ENCODE measurements at regions not wholly inside any gene's neighbourhood (a gene's known extent, or its start where the extent isn't known, plus 50 kb on each side); places are given as distances from the start of the nearest gene placed in this dataset.

GRCh38 chrX:13903405-13903804, 86.5 kb upstream of the GPM6B start:
- no peak for TF ChIP-seq RORA (CRISPR knock-in tag; IDR thresholded peaks at IDR 0.05)
- no peak for TF ChIP-seq MXD4 (CRISPR knock-in tag; IDR thresholded peaks at IDR 0.05)
- no peak for TF ChIP-seq PCBP2 (optimal IDR thresholded peaks at IDR 0.05; ENCODE audit: low read depth, low read length, poor library complexity, severe bottlenecking)
- TF ChIP-seq RFX5 (IDR thresholded peaks at IDR 0.05; ENCODE audit: low read depth, low read length), result no peak
- TF ChIP-seq KDM2A (CRISPR knock-in tag; IDR thresholded peaks at IDR 0.05; ENCODE audit: borderline replicate concordance, low read depth), result no peak
- no peak for TF ChIP-seq RELA (CRISPR knock-in tag; IDR thresholded peaks at IDR 0.05)
- TF ChIP-seq ZNF572 (CRISPR knock-in tag; IDR thresholded peaks at IDR 0.05), result no peak
- TF ChIP-seq ZBTB21 (CRISPR knock-in tag; IDR thresholded peaks at IDR 0.05), result no peak
- TF ChIP-seq RAD51 (IDR thresholded peaks at IDR 0.05; ENCODE audit: borderline replicate concordance), result no peak
- no peak for TF ChIP-seq TERF1 (CRISPR knock-in tag; IDR thresholded peaks at IDR 0.05)
- TF ChIP-seq HNF4G (IDR thresholded peaks at IDR 0.05; ENCODE audit: borderline replicate concordance, low read depth, low read length), result no peak
- TF ChIP-seq HNF4G (CRISPR knock-in tag; IDR thresholded peaks at IDR 0.05; ENCODE audit: borderline replicate concordance, low read depth), result no peak
- TF ChIP-seq XRCC5 (optimal IDR thresholded peaks at IDR 0.05; ENCODE audit: low read length), result no peak
- no peak for TF ChIP-seq CSRNP1 (CRISPR knock-in tag; IDR thresholded peaks at IDR 0.05)
- TF ChIP-seq ZSCAN20 (CRISPR knock-in tag; IDR thresholded peaks at IDR 0.05; ENCODE audit: borderline replicate concordance), result no peak
- no peak for TF ChIP-seq KLF15 (CRISPR knock-in tag; IDR thresholded peaks at IDR 0.05; ENCODE audit: borderline replicate concordance)
- TF ChIP-seq ARNTL (CRISPR knock-in tag; IDR thresholded peaks at IDR 0.05), result no peak
- TF ChIP-seq STAT5B (CRISPR knock-in tag; IDR thresholded peaks at IDR 0.05), result no peak
- TF ChIP-seq ATF1 (CRISPR knock-in tag; IDR thresholded peaks at IDR 0.05), result no peak
- TF ChIP-seq ZNF720 (CRISPR knock-in tag; IDR thresholded peaks at IDR 0.05), result no peak
- Histone ChIP-seq H3K4me3 (replicated peaks in 1 of 3; ENCODE audit: insufficient read depth in 1 of 3, low read depth in 2 of 3, low read length in 3 of 3) (no peak overlapping the region), H3K27me3 (ENCODE audit: control insufficient read depth in 1 of 2, insufficient read depth in 2 of 2, low read length in 2 of 2) (no peaks in the 10 kb centered on the region), H3K9ac (ENCODE audit: insufficient read depth, low read depth, low read length) (no peak overlapping the region), H3K36me3 (replicated peaks in 1 of 2; ENCODE audit: control insufficient read depth in 1 of 2, insufficient read depth in 2 of 2, low read length in 2 of 2) (no peaks in the 10 kb centered on the region), H3K4me2 (ENCODE audit: low read depth, low read length) (no peak overlapping the region), H3K9me3 (ENCODE audit: low read length) (no peaks in the 10 kb centered on the region), H2AFZ (ENCODE audit: low read length) (no peak overlapping the region), H3K4me1 (ENCODE audit: insufficient read depth, low read length) (no peaks in the 10 kb centered on the region), H3K79me2 (ENCODE audit: insufficient read depth, low read length) (no peaks in the 10 kb centered on the region), H3K27ac (ENCODE audit: extremely low read length, insufficient read depth, low read length) (no peak overlapping the region), H4K20me1 (ENCODE audit: insufficient read depth, low read length) (no peaks in the 10 kb centered on the region)
- FAIRE-seq (no peak), ATAC-seq (no peak), DNase-seq (ENCODE audit: low spot score) (no peak)
- WGBS (ENCODE audit: low lambda C conversion rate), result 49% methylated on average over 6 of the region's 8 CpGs
- POLR2A ChIA-PET, result no interaction called here
- intact Hi-C loops (cut with micrococcal nuclease; ENCODE audit: unreplicated experiment), result no loop called here
- in situ Hi-C loops (cut with HindIII; ENCODE audit: extremely low pct_ligation_motif_present, low pct_unique_long_range_greater_than_20kb), result no loop called here
- BruUV-seq (replicated peaks), result no TSS peak
- CTCF ChIA-PET (ENCODE audit: low intra/inter-chr PET ratio, low total read pairs), result no interaction called here

All from HepG2 (cell line).